SK-N-MC (cell line): ENCODE measurements at regions not wholly inside any gene's neighbourhood (a gene's known extent, or its start where the extent isn't known, plus 50 kb on each side); places are given as distances from the start of the nearest gene placed in this dataset.

Experiments used
- DNase-seq: peaks from one replicate; pipeline ENCODE4 v3.0.0-alpha.2; 2011; ENCODE audit warnings: low read depth, low spot score
- H3K27ac ChIP-seq: fragments of 200-600 bp; sonication (generic); 2 replicates; pipeline ENCODE4 v1.5.1; 2016; ENCODE audit warnings: mixed run types
- H3K36me3 ChIP-seq: fragments of 200-600 bp; sonication (generic); 2 replicates; pipeline ENCODE4 v1.6.1; 2017; ENCODE audit warnings: antibody characterized with exemption, low read length, mixed read lengths; ENCODE audit not compliant: insufficient read depth
- H3K4me3 ChIP-seq: fragments of 200-600 bp; sonication (generic); 2 replicates; pipeline ENCODE4 v1.5.1; 2016
- H3K9ac ChIP-seq: fragments of 200-600 bp; sonication (generic); 2 replicates; pipeline ENCODE4 v1.8.0; 2017; ENCODE audit warnings: mixed run types, mixed read lengths; ENCODE audit not compliant: insufficient read length
- H3K9me3 ChIP-seq: fragments of 200-600 bp; sonication (generic); 2 replicates; pipeline ENCODE4 v1.6.1; 2017; ENCODE audit warnings: low read depth, mild to moderate bottlenecking, antibody characterized with exemption, low read length, moderate library complexity, mixed read lengths
- EZH2 ChIP-seq: fragments of 200-600 bp; sonication (generic); IDR thresholded peaks from one replicate; pipeline ENCODE4 v1.6.1; 2017; ENCODE audit warnings: antibody characterized with exemption
- FOXP2 ChIP-seq: optimal IDR thresholded peaks from 2 replicates; pipeline ENCODE3; 2011; ENCODE audit warnings: mild to moderate bottlenecking, moderate library complexity; ENCODE audit not compliant: insufficient read depth; ENCODE audit errors: extremely low read length, control extremely low read depth
- POLR2AphosphoS5 ChIP-seq: IDR thresholded peaks from 2 replicates; pipeline ENCODE4 v1.6.1; 2012; ENCODE audit warnings: mild to moderate bottlenecking, low read depth, low read length, borderline replicate concordance

GRCh38 chr14:80446356-80446755, 235.1 kb upstream of the DIO2 start:
- no peak overlapping the region for H3K9ac ChIP-seq
- TF ChIP-seq FOXP2 (no peak), POLR2AphosphoS5 (no peak), EZH2 (no peak)
- no peaks in the 10 kb centered on the region for H3K36me3 ChIP-seq
- no peak for DNase-seq
- H3K27ac ChIP-seq, result no peak overlapping the region
- H3K4me3 ChIP-seq, result no peak overlapping the region
- no peaks in the 10 kb centered on the region for H3K9me3 ChIP-seq

GRCh38 chr14:80445605-80446004, 234.3 kb upstream of the DIO2 start:
- no peak for TF ChIP-seq FOXP2
- TF ChIP-seq POLR2AphosphoS5, result no peak
- TF ChIP-seq EZH2, result no peak
- no peak overlapping the region for H3K4me3 ChIP-seq
- no peak overlapping the region for H3K9ac ChIP-seq
- DNase-seq, result no peak
- H3K27ac ChIP-seq, result no peak overlapping the region
- no peaks in the 10 kb centered on the region for H3K36me3 ChIP-seq
- no peaks in the 10 kb centered on the region for H3K9me3 ChIP-seq

DNA sequence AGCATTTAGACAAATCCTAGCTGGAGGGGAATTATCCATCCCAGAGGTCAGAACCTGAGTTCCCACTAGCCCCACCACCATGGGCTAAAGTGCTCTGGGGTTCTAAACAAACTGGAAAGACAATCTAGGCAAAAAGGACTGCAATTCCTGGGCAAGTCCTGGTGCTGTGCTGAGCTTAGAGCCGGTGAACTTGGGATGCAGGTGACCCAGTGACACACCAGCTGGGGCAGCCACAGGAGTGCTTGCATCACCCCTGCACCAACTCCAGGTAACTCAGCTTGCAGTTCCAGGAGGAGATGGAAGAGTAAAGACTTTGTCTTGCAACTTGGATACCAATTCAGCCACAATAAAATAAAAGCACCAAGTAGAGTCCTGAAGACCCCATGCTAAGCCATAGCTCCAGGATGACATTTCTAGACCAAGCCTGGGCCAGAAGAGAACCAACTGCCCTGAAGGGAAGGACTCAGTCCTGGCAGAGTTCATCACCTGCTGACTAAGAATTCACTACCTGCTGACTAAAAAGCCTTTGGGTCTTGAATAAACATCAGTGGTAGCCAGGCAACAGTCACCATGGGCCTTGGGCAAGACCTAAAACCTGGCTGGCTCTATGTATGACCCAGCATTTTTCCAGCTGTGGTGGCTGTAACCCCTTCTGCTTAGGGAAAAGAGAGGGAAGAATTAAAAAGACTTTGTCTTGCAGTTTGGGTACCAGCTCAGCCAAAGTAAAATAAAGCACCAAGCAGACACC, 223.4 kb upstream of the DIO2 start:
- no peak for DNase-seq
- no peak overlapping the region for H3K27ac ChIP-seq
- H3K4me3 ChIP-seq, result no peak overlapping the region
- TF ChIP-seq EZH2 (no peak), POLR2AphosphoS5 (no peak), FOXP2 (no peak)
- no peak overlapping the region for H3K9ac ChIP-seq
- H3K36me3 ChIP-seq, result no peaks in the 10 kb centered on the region
- no peaks in the 10 kb centered on the region for H3K9me3 ChIP-seq

- no peak for DNase-seq
- Histone ChIP-seq H3K9ac (no peak overlapping the region), H3K36me3 (no peaks in the 10 kb centered on the region), H3K27ac (no peak overlapping the region), H3K9me3 (no peaks in the 10 kb centered on the region), H3K4me3 (no peak overlapping the region)
- TF ChIP-seq EZH2 (no peak), FOXP2 (no peak), POLR2AphosphoS5 (no peak)
Measured at GRCh38 chr14:80433811-80434210, 222.5 kb upstream of the DIO2 start.

- TF ChIP-seq POLR2AphosphoS5, result no peak
Measured at GRCh38 chr14:80428671-80429070, 217.4 kb upstream of the DIO2 start.

GRCh38 chr14:80428171-80428570, 216.9 kb upstream of the DIO2 start:
- no peak overlapping the region for H3K27ac ChIP-seq
- TF ChIP-seq POLR2AphosphoS5, result no peak
- no peak for TF ChIP-seq EZH2
- TF ChIP-seq FOXP2, result no peak
- no peak for DNase-seq

More at GRCh38 chr14:80428671-80429070, 217.4 kb upstream of the DIO2 start:
- DNase-seq, result no peak
- Histone ChIP-seq H3K4me3 (no peak overlapping the region), H3K27ac (no peak overlapping the region), H3K36me3 (no peaks in the 10 kb centered on the region), H3K9me3 (no peaks in the 10 kb centered on the region), H3K9ac (no peak overlapping the region)

DNA sequence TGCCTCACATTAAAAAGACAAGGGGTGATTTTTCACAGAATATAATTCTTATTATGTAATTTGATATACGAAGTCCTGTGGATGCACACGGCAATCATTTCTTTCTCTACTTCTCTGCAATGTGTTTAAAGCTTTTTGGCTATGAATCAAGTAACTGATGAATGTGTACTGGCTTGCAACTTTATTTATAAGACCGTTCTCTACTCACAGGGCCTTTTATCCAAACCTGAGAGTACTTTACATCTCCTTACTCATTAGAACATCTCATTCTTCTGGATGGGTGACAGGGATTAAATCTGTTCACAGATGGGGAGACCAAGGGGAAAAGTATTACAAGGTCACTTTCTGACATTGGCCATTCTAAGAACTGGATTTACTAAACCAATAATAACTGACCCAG, 215.8 kb upstream of the DIO2 start:
- no peak for TF ChIP-seq FOXP2
- Histone ChIP-seq H3K9ac (no peak overlapping the region), H3K4me3 (no peak overlapping the region), H3K27ac (no peak overlapping the region), H3K36me3 (no peaks in the 10 kb centered on the region), H3K9me3 (no peaks in the 10 kb centered on the region)
- no peak for DNase-seq

More at GRCh38 chr14:80428171-80428570, 216.9 kb upstream of the DIO2 start:
- H3K9me3 ChIP-seq, result no peaks in the 10 kb centered on the region
- H3K9ac ChIP-seq, result no peak overlapping the region
- no peaks in the 10 kb centered on the region for H3K36me3 ChIP-seq
- no peak overlapping the region for H3K4me3 ChIP-seq

DNA sequence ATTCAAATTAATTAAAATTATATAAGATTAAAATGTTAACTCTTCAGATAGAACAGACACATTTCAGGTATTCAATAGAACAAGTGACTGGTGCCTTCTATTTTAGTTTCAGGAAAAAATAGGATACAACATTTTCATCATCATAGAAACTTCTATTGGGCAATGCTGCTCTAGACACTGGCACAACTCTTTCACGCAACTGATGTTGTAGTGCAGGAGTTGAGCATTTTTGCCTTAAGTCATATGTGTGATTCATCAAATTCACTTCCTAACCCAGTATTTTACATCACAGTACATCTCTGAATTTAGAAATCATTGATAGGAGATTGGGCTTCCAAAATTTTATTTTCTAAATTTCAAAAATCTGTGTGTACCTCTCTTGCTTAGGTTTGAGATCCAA, 215.4 kb upstream of the DIO2 start:
- TF ChIP-seq FOXP2 (no peak), EZH2 (no peak), POLR2AphosphoS5 (no peak)
- H3K9ac ChIP-seq, result no peak overlapping the region
- no peak overlapping the region for H3K27ac ChIP-seq
- H3K9me3 ChIP-seq, result no peaks in the 10 kb centered on the region
- no peaks in the 10 kb centered on the region for H3K36me3 ChIP-seq
- no peak overlapping the region for H3K4me3 ChIP-seq
- no peak for DNase-seq

GRCh38 chr14:80425686-80426085, 214.4 kb upstream of the DIO2 start:
- Histone ChIP-seq H3K4me3 (no peak overlapping the region), H3K36me3 (no peaks in the 10 kb centered on the region), H3K9ac (no peak overlapping the region), H3K9me3 (no peaks in the 10 kb centered on the region), H3K27ac (no peak overlapping the region)
- no peak for DNase-seq
- TF ChIP-seq EZH2, result no peak
- no peak for TF ChIP-seq POLR2AphosphoS5
- no peak for TF ChIP-seq FOXP2
